ENCODE measurements at regions not wholly inside any gene's neighbourhood (a gene's known extent, or its start where the extent isn't known, plus 50 kb on each side); places are given as distances from the start of the nearest gene placed in this dataset.
"Not testable (repeated sequence)": the region's sequence is repeated elsewhere in the genome, so short reads cannot be mapped to it uniquely, and the experiment has no call there.

DNA sequence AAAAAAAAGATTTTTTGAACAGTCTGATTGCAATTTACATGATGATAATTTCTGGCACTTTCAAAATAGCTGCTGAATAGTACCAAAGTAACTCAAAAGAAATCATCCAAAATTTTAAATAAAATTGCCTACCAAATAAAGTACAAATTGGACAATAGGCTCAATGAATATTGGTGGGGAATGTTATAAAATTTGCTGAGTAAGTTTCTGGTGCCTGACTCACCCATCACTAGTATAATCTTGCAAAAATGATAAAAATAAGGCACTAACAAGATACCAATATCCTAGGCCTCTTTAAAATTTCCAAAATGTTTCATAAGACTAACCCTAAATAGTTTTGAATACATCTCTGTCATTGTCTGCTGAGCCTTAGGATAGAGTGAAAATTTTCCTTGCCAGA lies 145.3 kb upstream of the LRFN5 start:
- Histone ChIP-seq H3K4me3 (no peak overlapping the region), H3K4me1 (no peaks in the 10 kb centered on the region), H3K27me3 (no peaks in the 10 kb centered on the region), H3K9me3 (no peaks in the 10 kb centered on the region), H3K27ac (no peak overlapping the region), H3K36me3 (replicated peaks in 1 of 2; ENCODE audit: insufficient read depth in 1 of 2, low read depth in 2 of 2) (no peaks in the 10 kb centered on the region)
- ATAC-seq (no peak), DNase-seq (no peak)
- TF ChIP-seq POLR2A (IDR thresholded peaks at IDR 0.05) = no peak
- TF ChIP-seq, protein P1, sequence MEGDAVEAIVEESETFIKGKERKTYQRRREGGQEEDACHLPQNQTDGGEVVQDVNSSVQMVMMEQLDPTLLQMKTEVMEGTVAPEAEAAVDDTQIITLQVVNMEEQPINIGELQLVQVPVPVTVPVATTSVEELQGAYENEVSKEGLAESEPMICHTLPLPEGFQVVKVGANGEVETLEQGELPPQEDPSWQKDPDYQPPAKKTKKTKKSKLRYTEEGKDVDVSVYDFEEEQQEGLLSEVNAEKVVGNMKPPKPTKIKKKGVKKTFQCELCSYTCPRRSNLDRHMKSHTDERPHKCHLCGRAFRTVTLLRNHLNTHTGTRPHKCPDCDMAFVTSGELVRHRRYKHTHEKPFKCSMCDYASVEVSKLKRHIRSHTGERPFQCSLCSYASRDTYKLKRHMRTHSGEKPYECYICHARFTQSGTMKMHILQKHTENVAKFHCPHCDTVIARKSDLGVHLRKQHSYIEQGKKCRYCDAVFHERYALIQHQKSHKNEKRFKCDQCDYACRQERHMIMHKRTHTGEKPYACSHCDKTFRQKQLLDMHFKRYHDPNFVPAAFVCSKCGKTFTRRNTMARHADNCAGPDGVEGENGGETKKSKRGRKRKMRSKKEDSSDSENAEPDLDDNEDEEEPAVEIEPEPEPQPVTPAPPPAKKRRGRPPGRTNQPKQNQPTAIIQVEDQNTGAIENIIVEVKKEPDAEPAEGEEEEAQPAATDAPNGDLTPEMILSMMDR (IDR thresholded peaks at IDR 0.05) = no peak
- intact Hi-C loops (cut with DNase I) = no loop called here

DNA sequence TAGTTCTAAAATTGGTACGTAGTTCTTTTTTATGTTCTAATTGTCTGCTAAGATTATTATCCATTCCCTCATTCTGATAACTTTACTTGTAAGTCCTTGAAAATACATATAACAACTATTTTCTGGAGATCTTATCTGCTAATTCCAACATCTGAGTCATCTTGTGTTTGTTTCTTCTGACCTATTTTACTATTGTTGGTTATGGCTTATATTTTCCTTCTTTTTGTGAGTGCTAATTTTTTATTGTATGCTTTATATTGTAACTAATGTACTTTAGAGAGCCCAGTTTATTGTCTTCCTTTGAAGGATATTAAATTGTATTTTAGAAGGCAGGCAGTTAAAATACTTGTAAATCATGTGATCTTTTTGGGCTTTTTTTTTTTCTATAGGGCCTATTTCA lies 149.3 kb upstream of the LRFN5 start:
- intact Hi-C loops (cut with DNase I) = no loop called here
- DNase-seq = no peak
- H3K9me3 ChIP-seq = no peaks in the 10 kb centered on the region
- no peak for ATAC-seq
- H3K4me1 ChIP-seq = no peaks in the 10 kb centered on the region
- TF ChIP-seq, protein P1 (IDR thresholded peaks at IDR 0.05) = no peak
- no peak for TF ChIP-seq POLR2A (IDR thresholded peaks at IDR 0.05)
- WGBS, 2 donors = 51% methylated on average over 1 of the region's 1 CpG
- no peak overlapping the region for H3K27ac ChIP-seq
- H3K27me3 ChIP-seq = no peaks in the 10 kb centered on the region
- no peak overlapping the region for H3K4me3 ChIP-seq
- H3K36me3 ChIP-seq (replicated peaks in 1 of 2; ENCODE audit: insufficient read depth in 1 of 2, low read depth in 2 of 2) = no peaks in the 10 kb centered on the region

DNA sequence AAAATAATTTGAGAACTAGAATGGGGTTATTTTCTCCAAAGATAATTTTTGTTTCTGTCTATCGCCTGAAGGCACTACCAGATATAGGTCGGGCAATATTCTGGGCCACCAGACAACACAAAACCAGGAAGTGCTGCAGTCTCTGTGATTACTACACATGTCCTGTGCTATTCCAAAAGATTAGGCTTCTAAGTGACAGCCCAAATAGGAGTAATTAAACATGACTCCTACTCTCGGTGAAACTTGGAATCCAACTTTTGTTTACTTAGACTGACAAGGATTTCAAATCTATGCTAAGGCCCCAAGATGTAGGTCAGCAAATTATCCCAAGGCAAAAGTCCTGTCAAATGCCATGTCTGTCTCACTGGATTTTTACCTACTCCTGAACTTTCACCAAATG lies 157.6 kb upstream of the LRFN5 start:
- no peaks in the 10 kb centered on the region for H3K27me3 ChIP-seq
- no peaks in the 10 kb centered on the region for H3K4me1 ChIP-seq
- H3K4me3 ChIP-seq = no peak overlapping the region
- no peaks in the 10 kb centered on the region for H3K36me3 ChIP-seq (replicated peaks in 1 of 2; ENCODE audit: insufficient read depth in 1 of 2, low read depth in 2 of 2)
- intact Hi-C loops (cut with DNase I) = no loop called here
- TF ChIP-seq POLR2A (IDR thresholded peaks at IDR 0.05) = no peak
- TF ChIP-seq, protein P1 (IDR thresholded peaks at IDR 0.05) = no peak
- ATAC-seq = no peak
- WGBS, 2 donors = 17 to 18% methylated on average over 3 of the region's 3 CpGs
- H3K27ac ChIP-seq = no peak overlapping the region
- H3K9me3 ChIP-seq = no peaks in the 10 kb centered on the region
- no peak for DNase-seq

DNA sequence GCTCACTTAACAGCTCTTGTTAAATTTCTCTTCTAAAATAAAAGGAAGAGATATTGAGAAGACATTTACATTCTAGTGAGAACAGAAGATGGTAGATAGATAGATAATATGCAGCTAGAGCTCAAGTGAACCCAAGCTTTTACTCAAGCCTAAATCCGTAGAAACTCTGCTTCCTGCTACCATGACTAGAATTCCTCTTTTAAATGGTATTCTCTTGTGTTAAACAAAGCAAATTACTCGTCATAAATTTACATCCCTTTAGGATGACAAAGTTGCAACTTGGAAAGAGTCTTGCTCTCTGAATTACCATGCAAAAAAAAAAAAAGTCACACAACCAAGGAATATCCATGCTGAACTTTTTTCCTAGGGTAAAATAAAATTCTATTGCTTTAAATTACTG lies 160.7 kb upstream of the LRFN5 start:
- H3K27me3 ChIP-seq = no peaks in the 10 kb centered on the region
- no peaks in the 10 kb centered on the region for H3K4me1 ChIP-seq
- H3K4me3 ChIP-seq = no peak overlapping the region
- TF ChIP-seq, protein P1 (IDR thresholded peaks at IDR 0.05) = no peak
- TF ChIP-seq POLR2A (IDR thresholded peaks at IDR 0.05) = no peak
- intact Hi-C loops (cut with DNase I) = no loop called here
- 24 to 33% methylated on average over 2 of the region's 2 CpGs for WGBS, 2 donors
- H3K36me3 ChIP-seq (replicated peaks in 1 of 2; ENCODE audit: insufficient read depth in 1 of 2, low read depth in 2 of 2) = no peaks in the 10 kb centered on the region
- DNase-seq (no peak), ATAC-seq (no peak)
- no peak overlapping the region for H3K27ac ChIP-seq
- H3K9me3 ChIP-seq = no peaks in the 10 kb centered on the region

DNA sequence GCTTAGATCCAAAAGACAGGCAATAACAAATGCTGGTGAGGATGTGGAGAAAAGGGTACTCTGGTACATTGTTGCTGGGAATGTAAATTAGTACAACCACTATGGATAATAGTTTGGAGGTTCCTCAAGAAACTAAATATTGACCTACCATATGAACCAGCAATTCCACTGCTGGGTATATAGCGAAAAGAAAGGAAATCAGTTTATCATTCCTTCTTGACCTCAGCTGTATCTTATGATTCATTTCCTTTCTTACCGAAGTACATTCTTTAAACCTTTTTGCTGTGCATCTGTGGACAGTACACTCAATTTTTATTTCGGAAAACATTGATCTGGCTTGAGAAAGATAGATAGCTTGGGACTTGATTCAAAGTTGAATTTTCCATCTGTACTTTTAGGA lies 183.2 kb upstream of the LRFN5 start:
- intact Hi-C loops (cut with DNase I) = no loop called here
- no peak for ATAC-seq
- Histone ChIP-seq H3K4me1 (no peaks in the 10 kb centered on the region), H3K4me3 (no peak overlapping the region), H3K36me3 (replicated peaks in 1 of 2; ENCODE audit: insufficient read depth in 1 of 2, low read depth in 2 of 2) (no peaks in the 10 kb centered on the region), H3K9me3 (no peaks in the 10 kb centered on the region), H3K27me3 (no peaks in the 10 kb centered on the region), H3K27ac (no peak overlapping the region)
- WGBS, 2 donors = 59 to 70% methylated on average over 3 of the region's 3 CpGs
- no peak for DNase-seq
- no peak for TF ChIP-seq POLR2A (IDR thresholded peaks at IDR 0.05)
- TF ChIP-seq, protein P1 (IDR thresholded peaks at IDR 0.05) = no peak

DNA sequence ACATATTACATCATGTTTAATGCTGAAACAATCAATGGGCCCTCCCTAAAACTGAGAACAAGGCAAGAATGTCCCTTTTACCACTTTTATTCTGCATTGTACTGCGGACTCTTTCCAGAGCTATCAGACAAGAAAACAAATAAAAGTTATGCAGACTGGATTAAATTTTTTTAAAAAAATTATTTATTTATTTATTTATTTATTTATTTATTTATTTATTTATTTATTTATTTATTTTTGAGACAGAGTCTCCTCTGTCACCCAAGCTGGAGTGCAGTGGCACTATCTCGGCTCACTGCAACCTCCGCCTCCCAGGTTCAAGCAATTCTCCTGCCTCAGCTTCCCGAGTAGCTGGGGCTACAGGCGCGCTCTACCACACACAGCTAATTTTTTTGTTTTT lies 185.4 kb upstream of the LRFN5 start:
- intact Hi-C loops (cut with DNase I); H3K36me3 ChIP-seq (replicated peaks in 1 of 2; ENCODE audit: insufficient read depth in 1 of 2, low read depth in 2 of 2); H3K9me3 ChIP-seq; H3K4me1 ChIP-seq; H3K27me3 ChIP-seq; H3K4me3 ChIP-seq; H3K27ac ChIP-seq; DNase-seq; ATAC-seq: not testable (repeated sequence)
- WGBS, 2 donors = 79 to 89% methylated on average over 6 of the region's 6 CpGs
